ENCODE measurements at regions not wholly inside any gene's neighbourhood (a gene's known extent, or its start where the extent isn't known, plus 50 kb on each side); places are given as distances from the start of the nearest gene placed in this dataset.
"Not testable (repeated sequence)": the region's sequence is repeated elsewhere in the genome, so short reads cannot be mapped to it uniquely, and the experiment has no call there.

DNA sequence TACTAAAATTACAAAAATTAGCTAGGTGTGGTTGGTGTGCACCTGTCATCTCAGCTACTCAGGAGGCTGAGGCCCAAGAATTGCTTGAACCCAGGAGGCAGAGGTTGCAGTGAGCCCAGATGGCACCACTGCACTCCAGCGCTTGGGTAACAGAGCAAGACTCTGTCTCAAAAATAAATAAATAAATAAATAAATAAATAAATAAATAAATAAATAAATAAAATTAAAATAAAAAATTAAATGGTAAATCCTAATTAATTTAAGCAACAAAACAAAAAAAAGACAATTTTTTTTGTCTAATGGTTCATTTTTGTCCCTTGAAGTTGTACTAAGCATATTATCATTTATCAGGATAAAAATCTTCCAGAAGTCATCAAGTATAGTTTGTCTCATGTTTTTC is 521.2 kb upstream of the SOX9 start:
- TF ChIP-seq, protein P1, sequence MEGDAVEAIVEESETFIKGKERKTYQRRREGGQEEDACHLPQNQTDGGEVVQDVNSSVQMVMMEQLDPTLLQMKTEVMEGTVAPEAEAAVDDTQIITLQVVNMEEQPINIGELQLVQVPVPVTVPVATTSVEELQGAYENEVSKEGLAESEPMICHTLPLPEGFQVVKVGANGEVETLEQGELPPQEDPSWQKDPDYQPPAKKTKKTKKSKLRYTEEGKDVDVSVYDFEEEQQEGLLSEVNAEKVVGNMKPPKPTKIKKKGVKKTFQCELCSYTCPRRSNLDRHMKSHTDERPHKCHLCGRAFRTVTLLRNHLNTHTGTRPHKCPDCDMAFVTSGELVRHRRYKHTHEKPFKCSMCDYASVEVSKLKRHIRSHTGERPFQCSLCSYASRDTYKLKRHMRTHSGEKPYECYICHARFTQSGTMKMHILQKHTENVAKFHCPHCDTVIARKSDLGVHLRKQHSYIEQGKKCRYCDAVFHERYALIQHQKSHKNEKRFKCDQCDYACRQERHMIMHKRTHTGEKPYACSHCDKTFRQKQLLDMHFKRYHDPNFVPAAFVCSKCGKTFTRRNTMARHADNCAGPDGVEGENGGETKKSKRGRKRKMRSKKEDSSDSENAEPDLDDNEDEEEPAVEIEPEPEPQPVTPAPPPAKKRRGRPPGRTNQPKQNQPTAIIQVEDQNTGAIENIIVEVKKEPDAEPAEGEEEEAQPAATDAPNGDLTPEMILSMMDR (IDR thresholded peaks at IDR 0.05; ENCODE audit: extremely low read depth in 1 of 2, insufficient read depth in 1 of 2, low read depth in 1 of 2, low read length in 2 of 2), result not testable (repeated sequence)
- TF ChIP-seq, protein P2, sequence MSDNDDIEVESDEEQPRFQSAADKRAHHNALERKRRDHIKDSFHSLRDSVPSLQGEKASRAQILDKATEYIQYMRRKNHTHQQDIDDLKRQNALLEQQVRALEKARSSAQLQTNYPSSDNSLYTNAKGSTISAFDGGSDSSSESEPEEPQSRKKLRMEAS (IDR thresholded peaks at IDR 0.05; ENCODE audit: insufficient read depth, insufficient read length), result not testable (repeated sequence)
- not testable (repeated sequence) for TF ChIP-seq EZH2 (IDR thresholded peaks at IDR 0.05; ENCODE audit: borderline replicate concordance, low read depth, low read length, severe bottlenecking); POLR2A (IDR thresholded peaks at IDR 0.05; ENCODE audit: low read depth, low read length); POLR2AphosphoS5 (IDR thresholded peaks at IDR 0.05; ENCODE audit: insufficient read depth, low read depth, low read length); MYC (IDR thresholded peaks at IDR 0.05; ENCODE audit: low read depth, low read length); JUN (IDR thresholded peaks at IDR 0.05; ENCODE audit: borderline replicate concordance, insufficient read depth, insufficient read length, low read depth)

Measured in endothelial cell of umbilical vein (primary cell).